Globus pallidus (tissue), 1 donor: ENCODE measurements at regions not wholly inside any gene's neighbourhood (a gene's known extent, or its start where the extent isn't known, plus 50 kb on each side); places are given as distances from the start of the nearest gene placed in this dataset.

Source experiments
- DNase-seq: peaks from one replicate; pipeline ENCODE4 v3.0.0-alpha.2; 2015; ENCODE audit warnings: low spot score

- no peak for DNase-seq
Measured at GRCh38 chr15:94056314-94056713, 175.0 kb upstream of the MCTP2 start.

- DNase-seq = no peak
Measured at GRCh38 chr15:94053626-94054025, 177.7 kb upstream of the MCTP2 start.

DNA sequence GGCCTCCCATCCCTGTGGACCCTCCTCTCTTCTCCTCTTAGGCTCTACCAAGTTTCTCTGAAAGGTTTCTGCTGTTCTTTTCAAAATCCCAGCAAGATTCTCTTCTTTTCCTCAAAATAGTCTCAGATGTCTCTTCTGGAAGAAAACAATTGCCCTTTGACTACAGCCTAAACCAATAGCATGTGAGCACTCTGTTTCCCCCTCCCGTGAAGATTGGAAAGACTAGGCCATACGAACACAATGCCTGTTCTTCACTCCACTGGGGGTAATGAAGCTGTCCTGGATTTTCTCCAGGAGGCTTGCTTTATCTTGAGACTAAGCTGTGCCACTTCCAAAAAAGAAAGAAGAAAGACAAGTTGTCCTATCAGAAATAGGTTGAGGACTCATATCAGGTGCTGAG, 178.7 kb upstream of the MCTP2 start:
- DNase-seq = peak; percentile 38

- no peak for DNase-seq
Measured at GRCh38 chr15:94047566-94047965, 183.8 kb upstream of the MCTP2 start.

DNA sequence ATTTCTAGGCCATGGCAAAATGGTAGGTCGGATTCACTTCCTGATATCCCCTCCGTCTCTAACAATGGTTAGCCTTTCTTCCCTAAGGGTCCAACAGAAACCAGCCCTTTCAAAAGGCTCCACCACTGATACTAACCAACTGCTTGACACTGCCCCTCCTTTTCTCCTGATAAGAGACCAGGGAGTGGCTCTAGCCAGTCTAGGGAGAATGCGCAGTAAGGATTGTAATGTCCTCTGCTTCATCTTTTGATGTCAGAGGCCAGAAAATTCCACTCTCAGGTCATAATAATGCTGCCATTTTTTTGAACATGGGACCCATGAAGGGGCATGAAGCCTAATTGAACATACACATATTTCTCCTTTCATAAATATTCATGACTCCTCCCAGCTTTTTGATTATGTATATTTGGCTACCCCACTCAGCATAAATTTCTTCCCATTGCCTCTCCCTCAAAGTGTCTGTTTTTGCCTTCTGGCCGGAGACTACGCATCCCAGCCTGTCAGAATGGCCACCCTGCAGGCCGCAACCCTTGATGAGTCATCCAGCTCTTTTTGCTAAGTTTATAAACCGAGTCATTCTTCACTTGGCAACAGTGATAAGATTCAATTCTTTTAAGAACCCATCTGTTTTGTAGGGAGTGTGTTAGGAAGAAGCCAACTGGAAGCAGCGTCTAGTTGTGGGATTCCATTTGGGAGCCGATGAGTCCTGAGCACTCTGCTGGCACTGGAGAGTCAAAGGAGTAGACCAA, 189.0 kb upstream of the MCTP2 start:
- DNase-seq = no peak

- no peak for DNase-seq
Measured at GRCh38 chr15:94041746-94042145, 189.6 kb upstream of the MCTP2 start.

- no peak for DNase-seq
Measured at GRCh38 chr15:94040541-94041248, 190.7 kb upstream of the MCTP2 start.

GRCh38 chr15:94036156-94036555, 195.2 kb upstream of the MCTP2 start:
- DNase-seq = no peak

DNA sequence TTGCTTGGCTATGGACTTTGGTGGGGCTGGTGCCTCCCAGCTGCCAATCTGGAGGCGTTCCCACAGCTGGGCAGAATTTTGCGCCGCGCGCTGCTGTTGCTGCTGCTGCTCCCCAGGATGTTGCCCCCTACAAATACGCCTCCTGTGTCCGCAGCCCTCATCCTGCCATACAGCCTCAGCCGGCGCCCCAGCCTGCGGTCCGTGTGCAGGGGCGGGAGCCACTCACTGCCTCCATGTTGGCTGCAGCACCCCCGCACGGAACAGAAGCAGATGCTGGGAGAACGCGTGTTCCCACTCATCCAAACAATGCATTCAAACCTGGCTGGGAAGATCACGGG, 197.7 kb upstream of the MCTP2 start:
- DNase-seq = no peak

DNA sequence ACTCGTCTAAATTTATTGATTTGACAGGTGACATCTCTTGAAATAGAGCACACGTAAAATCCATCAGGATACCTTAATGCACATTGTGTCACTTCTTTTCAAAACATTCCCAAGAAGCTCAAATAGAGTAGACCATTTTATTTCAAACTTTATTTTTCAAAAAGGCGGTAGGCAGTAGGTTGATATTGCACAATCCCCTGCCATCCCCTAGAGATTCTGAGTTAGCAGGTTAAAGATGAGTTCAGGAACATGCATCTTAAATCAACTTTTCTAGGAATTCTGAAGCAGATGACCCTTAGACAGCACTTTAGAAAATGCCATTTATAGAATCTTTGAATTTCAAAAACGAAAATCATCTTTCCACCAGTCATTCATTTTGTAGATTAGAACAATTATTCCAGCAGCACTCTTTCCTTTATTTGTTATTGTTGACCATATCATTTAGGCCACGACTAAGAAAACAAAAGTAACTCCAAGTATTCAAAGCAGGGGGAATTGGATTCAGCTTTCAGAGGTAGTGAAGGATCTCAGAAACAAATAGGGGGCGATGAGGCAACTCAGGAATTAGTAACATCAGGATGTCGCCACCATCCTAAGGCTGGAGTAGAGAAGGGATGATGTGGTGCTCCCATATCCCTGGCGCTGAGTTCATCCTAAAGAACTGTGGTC, 198.2 kb upstream of the MCTP2 start:
- DNase-seq = no peak

- DNase-seq = no peak
Measured at GRCh38 chr15:94032571-94032970, 198.8 kb upstream of the MCTP2 start.

GRCh38 chr15:94031072-94031471, 200.3 kb upstream of the MCTP2 start:
- DNase-seq = no peak

DNA sequence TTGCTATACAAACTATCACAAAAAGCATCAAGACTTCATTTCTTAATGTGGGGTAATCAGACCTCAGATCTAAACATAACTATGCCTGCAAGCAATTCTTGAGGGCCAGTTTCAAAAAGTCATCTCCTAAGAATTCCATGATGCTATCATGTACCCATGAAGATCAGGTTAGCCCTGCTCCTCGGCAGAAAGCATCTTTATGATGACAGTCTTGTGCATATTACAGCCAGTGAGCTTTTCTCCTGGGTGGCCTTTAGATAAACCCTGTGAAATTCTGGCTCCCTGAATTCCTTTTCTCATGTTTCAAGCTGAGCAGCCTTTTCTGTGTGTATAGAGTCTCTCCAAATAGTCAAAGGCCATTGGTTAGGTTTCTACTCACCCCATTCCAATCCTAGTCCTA, 201.9 kb upstream of the MCTP2 start:
- no peak for DNase-seq

DNA sequence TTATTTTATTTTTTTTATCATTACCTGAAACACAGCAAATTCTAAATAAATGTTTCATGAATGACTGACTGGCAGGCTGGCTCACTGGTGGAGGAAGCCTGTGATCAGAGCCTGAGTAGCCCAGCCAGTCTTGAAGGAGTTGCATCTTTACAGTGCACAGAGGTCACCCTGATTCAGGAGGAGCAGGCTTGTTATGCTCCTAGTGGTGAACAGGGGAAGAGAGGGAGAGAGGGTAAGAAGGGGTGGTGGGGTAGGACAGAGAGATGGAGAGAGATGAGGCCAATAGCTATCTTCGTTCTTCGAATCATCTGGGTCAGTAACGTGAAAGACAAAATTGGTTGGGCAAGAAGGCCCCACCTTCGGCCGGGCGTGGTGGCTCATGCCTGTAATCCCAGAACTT, 202.6 kb upstream of the MCTP2 start:
- DNase-seq = no peak

DNA sequence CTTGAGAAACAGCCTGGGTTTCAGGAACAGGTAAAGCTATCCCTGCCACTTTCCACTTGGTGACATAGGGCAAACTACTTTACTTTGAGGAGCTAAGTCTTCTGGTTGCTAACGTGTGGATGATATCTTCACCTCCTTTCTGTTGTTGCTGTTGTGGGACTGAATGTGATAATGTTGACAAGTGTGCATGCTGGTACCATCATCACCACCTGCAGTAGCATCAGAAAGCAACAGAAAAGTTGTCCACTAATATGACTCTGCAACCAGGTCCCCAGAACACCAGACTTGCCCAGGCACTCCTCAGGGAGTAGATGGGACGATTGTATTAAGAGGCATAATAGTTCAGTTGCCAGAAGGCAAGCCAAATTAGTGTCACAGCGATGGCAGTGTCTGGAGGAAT, 203.2 kb upstream of the MCTP2 start:
- no peak for DNase-seq

DNA sequence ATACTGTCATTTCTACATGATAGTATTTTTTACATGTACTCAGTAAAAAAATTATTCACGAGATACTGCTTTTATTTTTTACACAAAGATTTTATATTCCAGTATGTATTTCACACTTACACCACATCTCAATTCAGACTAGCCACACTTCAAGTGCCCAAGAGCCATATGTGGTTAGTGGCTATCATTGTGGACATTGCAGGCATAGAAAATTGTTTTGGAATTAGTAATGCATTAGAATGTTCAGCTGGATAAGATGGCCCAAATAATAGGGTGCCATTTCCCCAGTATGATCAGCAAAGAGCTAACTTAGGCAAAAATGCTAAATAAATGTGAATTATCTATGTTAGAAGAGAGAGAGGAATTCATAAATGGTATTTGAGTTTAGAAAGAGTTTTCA, 203.8 kb upstream of the MCTP2 start:
- no peak for DNase-seq

- no peak for DNase-seq
Measured at GRCh38 chr15:94026458-94027304, 204.7 kb upstream of the MCTP2 start.

DNA sequence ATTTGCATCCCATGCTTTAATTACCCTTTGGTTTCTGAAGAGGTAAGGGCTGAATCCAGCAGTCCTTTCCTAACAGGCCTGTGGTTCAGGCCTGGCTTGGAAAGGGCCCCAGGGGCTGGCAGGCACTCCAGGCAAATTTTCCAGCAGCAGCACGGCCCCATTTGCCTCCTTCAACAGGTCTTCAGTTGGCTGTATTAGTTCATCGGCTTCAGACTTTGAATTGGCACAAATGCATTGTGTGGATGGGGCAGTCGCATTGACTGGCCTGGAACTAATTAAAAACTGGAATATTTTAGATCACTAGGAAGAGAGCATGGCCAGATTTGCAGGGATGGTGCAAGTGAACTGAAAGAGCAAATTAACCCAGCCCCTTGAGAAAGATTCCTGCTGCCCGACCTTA, 207.8 kb upstream of the MCTP2 start:
- DNase-seq = peak; percentile 31

DNA sequence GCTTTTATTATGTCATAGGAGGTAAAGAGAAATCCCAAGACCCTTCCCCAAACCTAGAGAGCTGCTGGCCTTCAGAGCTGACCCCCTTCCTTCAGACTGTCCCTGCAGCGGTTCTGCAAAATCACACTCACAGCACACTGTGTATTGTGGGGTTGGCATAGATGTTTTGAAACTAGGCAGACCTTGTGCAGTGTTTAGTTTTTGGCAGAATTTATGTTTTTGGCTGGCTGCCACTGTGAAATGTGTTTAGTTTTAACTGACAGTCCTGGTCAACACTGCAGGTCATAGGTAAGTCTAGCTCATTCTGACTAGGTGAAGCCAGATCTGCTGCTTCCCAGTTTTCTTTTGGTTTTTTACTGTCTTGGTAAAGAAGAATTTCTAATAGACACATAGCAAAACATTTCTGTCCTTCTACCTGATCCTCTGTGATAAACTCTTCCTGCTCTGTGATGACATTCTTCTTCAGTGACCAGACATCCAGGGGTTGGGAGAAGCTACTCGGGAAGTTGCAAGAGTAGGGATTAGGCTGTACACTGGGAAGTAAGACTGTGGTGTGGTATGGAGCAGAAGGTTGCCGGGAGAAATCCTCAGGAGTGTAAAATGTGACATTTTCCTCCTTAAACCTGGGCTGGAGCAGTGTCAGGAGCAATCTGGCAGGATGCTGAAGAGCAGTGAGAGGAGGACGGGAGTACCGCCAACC, 209.6 kb upstream of the MCTP2 start:
- DNase-seq = no peak

DNA sequence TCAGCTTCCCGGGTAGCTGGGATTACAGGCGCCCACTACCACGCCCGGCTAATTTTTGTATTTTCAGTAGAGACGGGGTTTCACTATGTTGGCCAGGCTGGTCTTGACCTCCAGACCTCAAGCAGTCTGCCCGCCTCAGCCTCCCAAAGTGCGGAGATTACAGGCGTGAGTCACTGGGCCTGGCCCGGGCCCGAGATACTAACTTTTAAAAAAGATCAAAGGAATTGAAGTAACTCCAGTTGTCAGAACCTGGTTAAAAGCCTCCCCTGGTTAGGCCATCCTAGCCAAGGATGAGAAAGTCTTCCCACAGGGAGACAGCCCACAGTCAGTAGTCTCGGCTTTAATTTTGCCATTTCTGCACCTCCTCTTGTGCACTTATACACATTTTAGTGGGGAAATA, 212.3 kb upstream of the MCTP2 start:
- DNase-seq = no peak

DNA sequence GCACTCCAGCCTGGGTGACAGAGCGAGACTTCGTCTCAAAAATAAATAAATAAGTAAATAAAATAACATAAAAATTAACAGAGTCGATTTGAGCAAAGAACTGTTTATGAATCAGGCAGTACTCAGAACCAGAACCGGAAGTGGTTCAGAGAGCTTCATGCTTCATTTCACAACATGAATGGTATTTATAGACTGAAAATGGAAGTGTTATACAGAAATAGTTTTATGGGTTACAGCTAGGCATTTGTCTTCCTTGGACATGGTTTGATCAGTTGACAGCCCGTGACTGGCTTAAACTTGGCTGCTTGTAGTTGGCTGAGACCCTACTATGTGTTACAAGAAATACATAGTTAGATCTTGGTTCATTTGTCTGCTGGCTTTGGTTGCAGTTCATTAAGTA, 216.0 kb upstream of the MCTP2 start:
- DNase-seq = no peak
